Stimulated activated naive CD8-positive, alpha-beta T cell treated with anti-CD3 and anti-CD28 coated beads, Interleukin-15, amount 100 ng/mL, for 72 hours (primary cell): ENCODE measurements at regions not wholly inside any gene's neighbourhood (a gene's known extent, or its start where the extent isn't known, plus 50 kb on each side); places are given as distances from the start of the nearest gene placed in this dataset.

Experiments used
- ATAC-seq: fragments of 150-1000 bp; cut with Tn5 transposase; 2 replicates; pipeline ENCODE4 v1.10.0; 2021; ENCODE audit warnings: mild to moderate bottlenecking, moderate library complexity
- DNase-seq, 2 donors: peaks; one replicate each; pipeline ENCODE4 v3.0.0; 2021 to 2022
- H3K27ac Mint-ChIP-seq, 2 donors: one replicate each; pipeline ENCODE4 v1.8.0; 2022; ENCODE audit warnings: mild to moderate bottlenecking in 2 of 2, mixed read lengths in 2 of 2, moderate library complexity in 2 of 2
- H3K27me3 Mint-ChIP-seq: one replicate; pipeline ENCODE4 v1.8.0; 2022; ENCODE audit warnings: mixed read lengths
- H3K4me1 Mint-ChIP-seq: one replicate; pipeline ENCODE4 v1.8.0; 2022; ENCODE audit warnings: mild to moderate bottlenecking, mixed read lengths
- H3K4me3 Mint-ChIP-seq, 2 donors: one replicate each; pipeline ENCODE4 v1.8.0; 2022; ENCODE audit warnings: mild to moderate bottlenecking in 2 of 2, mixed read lengths in 2 of 2, moderate library complexity in 1 of 2
- H3K9me3 Mint-ChIP-seq, 2 donors: one replicate each; pipeline ENCODE4 v1.8.0; 2022; ENCODE audit warnings: mixed read lengths in 2 of 2

DNA sequence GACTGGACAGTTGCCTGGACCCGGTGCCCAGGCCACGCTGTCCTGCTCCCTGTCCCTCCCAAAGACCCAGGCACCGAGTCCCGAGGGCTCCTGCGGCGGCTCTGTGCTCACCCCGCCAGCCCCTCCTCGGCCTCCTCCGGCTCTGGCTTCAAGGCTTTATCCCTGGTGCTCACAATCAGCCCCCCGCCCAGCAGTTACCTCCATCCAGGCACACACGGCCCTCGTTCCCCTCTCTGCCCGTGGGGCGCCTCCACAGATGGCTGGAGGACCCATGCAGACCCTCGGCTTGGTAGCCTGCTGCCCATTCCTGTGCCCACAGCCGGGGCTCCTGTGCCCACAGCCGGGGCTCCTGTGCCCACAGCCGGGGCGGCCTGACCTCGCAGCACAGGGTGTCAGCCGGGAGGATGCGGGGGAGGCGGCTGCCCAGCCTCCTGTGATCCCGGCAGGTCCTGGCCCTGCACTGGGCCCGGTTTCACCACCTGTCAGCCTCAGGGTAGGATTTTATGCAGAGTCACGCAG is 52.3 kb upstream of the COL18A1 start:
- Mint-ChIP-seq H3K9me3 (no peaks in the 10 kb centered on the region), H3K27me3 (peaks cover 51% of the 10 kb centered on the region), H3K4me3 (no peak overlapping the region), H3K4me1 (peaks cover 20% of the 10 kb centered on the region), H3K27ac (no peak overlapping the region)
- no peak for ATAC-seq
- DNase-seq, result no peak

DNA sequence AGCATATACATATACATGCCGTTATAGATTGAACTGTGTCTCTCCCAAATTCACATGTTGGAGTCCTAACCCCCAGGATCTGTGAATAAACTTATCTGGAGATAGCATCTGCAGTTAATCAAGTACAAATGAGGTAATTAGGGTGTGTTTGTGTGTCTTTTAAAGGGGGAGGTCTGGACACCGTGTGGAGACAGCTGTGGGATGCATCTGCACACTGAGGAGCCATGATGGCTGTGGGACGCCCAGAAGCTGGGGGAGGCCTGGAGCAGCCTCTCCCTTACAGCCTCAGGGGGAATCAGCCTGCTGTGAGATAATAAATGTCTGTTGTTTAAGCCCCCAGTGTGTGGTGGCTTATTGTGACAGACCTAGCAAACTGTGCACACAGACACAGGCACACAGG is 51.8 kb upstream of the COL18A1 start:
- Mint-ChIP-seq H3K27me3 (peaks cover 51% of the 10 kb centered on the region), H3K9me3 (no peaks in the 10 kb centered on the region), H3K27ac (no peak overlapping the region), H3K4me1 (peaks cover 20% of the 10 kb centered on the region), H3K4me3 (no peak overlapping the region)
- ATAC-seq, result no peak
- DNase-seq, result no peak

- Mint-ChIP-seq H3K4me1 (peaks cover 20% of the 10 kb centered on the region), H3K27ac (no peak overlapping the region), H3K27me3 (peaks cover 57% of the 10 kb centered on the region), H3K9me3 (no peaks in the 10 kb centered on the region), H3K4me3 (no peak overlapping the region)
- ATAC-seq (no peak), DNase-seq (no peak)
These were observed 50.0 kb upstream of the COL18A1 start for GRCh38 chr21:45354970-45355369.
